ENCODE measurements at regions not wholly inside any gene's neighbourhood (a gene's known extent, or its start where the extent isn't known, plus 50 kb on each side); places are given as distances from the start of the nearest gene placed in this dataset.

DNA sequence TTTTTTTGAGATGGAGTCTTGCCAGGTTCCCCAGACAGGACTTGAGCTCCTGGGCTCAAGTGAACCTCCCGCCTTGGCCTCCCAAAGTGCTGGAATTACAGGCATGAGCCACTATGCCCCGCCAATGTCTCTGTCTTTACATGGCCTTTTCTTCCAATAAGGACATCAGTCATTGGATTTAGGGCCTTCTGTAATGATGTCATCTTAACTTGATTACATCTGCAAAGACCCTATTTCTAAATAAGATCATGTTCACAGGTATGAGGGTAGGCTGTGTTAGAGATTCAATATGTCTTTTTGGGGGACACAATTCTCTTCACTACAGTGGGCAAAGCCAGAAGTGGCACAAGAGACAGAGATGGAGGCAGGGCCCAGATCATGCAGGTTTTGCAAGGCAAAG is 68.1 kb downstream of the PMAIP1 start:
- Histone ChIP-seq H3K4me1 (ENCODE audit: insufficient read depth, low read length) (no peaks in the 10 kb centered on the region), H3K9ac (ENCODE audit: low read depth, low read length) (no peak overlapping the region), H4K20me1 (ENCODE audit: insufficient read depth, low read length) (no peaks in the 10 kb centered on the region), H3K4me3 (ENCODE audit: low read depth in 1 of 2, low read length in 2 of 2) (no peak overlapping the region), H3K36me3 (ENCODE audit: insufficient read depth, low read length) (no peaks in the 10 kb centered on the region), H3K79me2 (ENCODE audit: insufficient read depth, low read length) (no peaks in the 10 kb centered on the region), H3K4me2 (ENCODE audit: insufficient read depth, low read length) (no peak overlapping the region), H3K27ac (ENCODE audit: low read length) (no peak overlapping the region), H3K27me3 (ENCODE audit: insufficient read depth, low read length, poor library complexity) (no peaks in the 10 kb centered on the region), H2AFZ (ENCODE audit: low read depth, low read length) (no peak overlapping the region), H3K9me3 (ENCODE audit: insufficient read depth, low read length, severe bottlenecking) (no peaks in the 10 kb centered on the region)
- ATAC-seq (ENCODE audit: insufficient read depth, low read depth) (no peak), DNase-seq (no peak)
- TF ChIP-seq, protein P1, sequence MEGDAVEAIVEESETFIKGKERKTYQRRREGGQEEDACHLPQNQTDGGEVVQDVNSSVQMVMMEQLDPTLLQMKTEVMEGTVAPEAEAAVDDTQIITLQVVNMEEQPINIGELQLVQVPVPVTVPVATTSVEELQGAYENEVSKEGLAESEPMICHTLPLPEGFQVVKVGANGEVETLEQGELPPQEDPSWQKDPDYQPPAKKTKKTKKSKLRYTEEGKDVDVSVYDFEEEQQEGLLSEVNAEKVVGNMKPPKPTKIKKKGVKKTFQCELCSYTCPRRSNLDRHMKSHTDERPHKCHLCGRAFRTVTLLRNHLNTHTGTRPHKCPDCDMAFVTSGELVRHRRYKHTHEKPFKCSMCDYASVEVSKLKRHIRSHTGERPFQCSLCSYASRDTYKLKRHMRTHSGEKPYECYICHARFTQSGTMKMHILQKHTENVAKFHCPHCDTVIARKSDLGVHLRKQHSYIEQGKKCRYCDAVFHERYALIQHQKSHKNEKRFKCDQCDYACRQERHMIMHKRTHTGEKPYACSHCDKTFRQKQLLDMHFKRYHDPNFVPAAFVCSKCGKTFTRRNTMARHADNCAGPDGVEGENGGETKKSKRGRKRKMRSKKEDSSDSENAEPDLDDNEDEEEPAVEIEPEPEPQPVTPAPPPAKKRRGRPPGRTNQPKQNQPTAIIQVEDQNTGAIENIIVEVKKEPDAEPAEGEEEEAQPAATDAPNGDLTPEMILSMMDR (IDR thresholded peaks at IDR 0.05; ENCODE audit: borderline replicate concordance, extremely low read depth, low read length, poor library complexity, severe bottlenecking) = no peak
- no peak for TF ChIP-seq EZH2 (IDR thresholded peaks at IDR 0.05; ENCODE audit: borderline replicate concordance, low read depth, low read length, severe bottlenecking)

DNA sequence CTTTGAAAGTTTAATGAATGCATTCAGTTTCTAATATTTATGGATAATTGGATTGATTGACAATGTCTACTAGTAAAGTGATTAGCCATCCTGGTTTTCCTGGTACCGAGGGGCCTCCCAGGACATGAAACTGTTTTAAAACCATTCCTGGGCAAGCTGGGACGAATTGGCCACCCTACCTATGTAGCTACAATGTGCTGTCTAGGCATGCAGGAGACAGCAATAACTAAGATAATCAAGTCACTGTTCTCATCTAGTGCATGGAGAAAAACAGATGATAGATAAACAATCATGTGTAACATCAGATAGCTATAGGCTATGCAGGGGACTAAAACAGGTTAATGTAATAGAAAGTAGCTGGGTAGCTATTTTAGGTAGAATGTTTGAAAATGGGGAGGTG is 67.1 kb downstream of the PMAIP1 start:
- Histone ChIP-seq H3K4me1 (ENCODE audit: insufficient read depth, low read length) (no peaks in the 10 kb centered on the region), H3K27me3 (ENCODE audit: insufficient read depth, low read length, poor library complexity) (no peaks in the 10 kb centered on the region), H3K9ac (ENCODE audit: low read depth, low read length) (no peak overlapping the region), H3K9me3 (ENCODE audit: insufficient read depth, low read length, severe bottlenecking) (no peaks in the 10 kb centered on the region), H3K36me3 (ENCODE audit: insufficient read depth, low read length) (no peaks in the 10 kb centered on the region), H3K4me3 (ENCODE audit: low read depth in 1 of 2, low read length in 2 of 2) (no peak overlapping the region), H4K20me1 (ENCODE audit: insufficient read depth, low read length) (no peaks in the 10 kb centered on the region), H3K4me2 (ENCODE audit: insufficient read depth, low read length) (no peak overlapping the region), H2AFZ (ENCODE audit: low read depth, low read length) (no peak overlapping the region), H3K27ac (ENCODE audit: low read length) (no peak overlapping the region), H3K79me2 (ENCODE audit: insufficient read depth, low read length) (no peaks in the 10 kb centered on the region)
- DNase-seq = no peak
- no peak for ATAC-seq (ENCODE audit: insufficient read depth, low read depth)
- TF ChIP-seq, protein P1 (IDR thresholded peaks at IDR 0.05; ENCODE audit: borderline replicate concordance, extremely low read depth, low read length, poor library complexity, severe bottlenecking) = no peak
- TF ChIP-seq EZH2 (IDR thresholded peaks at IDR 0.05; ENCODE audit: borderline replicate concordance, low read depth, low read length, severe bottlenecking) = no peak

DNA sequence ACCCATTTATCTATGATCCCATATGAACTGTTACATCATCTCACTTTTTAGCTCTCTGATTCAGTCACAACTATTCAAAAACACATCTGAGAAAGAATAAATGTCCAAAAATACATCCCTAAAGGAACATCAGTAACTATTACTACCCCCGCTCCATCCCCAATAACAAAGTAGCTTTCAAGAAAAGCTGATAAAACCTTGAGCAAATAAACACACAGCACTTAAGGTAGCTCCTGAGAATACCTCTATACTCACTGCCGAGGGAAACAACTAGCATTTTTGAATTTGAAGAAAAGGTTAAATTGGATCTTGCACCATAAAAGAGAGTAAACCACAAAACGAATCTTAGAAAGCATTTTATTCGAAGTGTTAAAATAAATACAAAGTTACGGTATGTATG is 63.4 kb downstream of the PMAIP1 start:
- no peak for ATAC-seq (ENCODE audit: insufficient read depth, low read depth)
- Histone ChIP-seq H3K9me3 (ENCODE audit: insufficient read depth, low read length, severe bottlenecking) (no peaks in the 10 kb centered on the region), H3K79me2 (ENCODE audit: insufficient read depth, low read length) (no peaks in the 10 kb centered on the region), H2AFZ (ENCODE audit: low read depth, low read length) (no peak overlapping the region), H3K4me3 (ENCODE audit: low read depth in 1 of 2, low read length in 2 of 2) (no peak overlapping the region), H3K27me3 (ENCODE audit: insufficient read depth, low read length, poor library complexity) (no peaks in the 10 kb centered on the region), H3K4me2 (ENCODE audit: insufficient read depth, low read length) (no peak overlapping the region), H3K9ac (ENCODE audit: low read depth, low read length) (no peak overlapping the region), H3K4me1 (ENCODE audit: insufficient read depth, low read length) (peaks cover 22% of the 10 kb centered on the region), H4K20me1 (ENCODE audit: insufficient read depth, low read length) (no peaks in the 10 kb centered on the region), H3K27ac (ENCODE audit: low read length) (no peak overlapping the region), H3K36me3 (ENCODE audit: insufficient read depth, low read length) (no peaks in the 10 kb centered on the region)
- no peak for DNase-seq
- TF ChIP-seq EZH2 (IDR thresholded peaks at IDR 0.05; ENCODE audit: borderline replicate concordance, low read depth, low read length, severe bottlenecking) = no peak
- TF ChIP-seq, protein P1 (IDR thresholded peaks at IDR 0.05; ENCODE audit: borderline replicate concordance, extremely low read depth, low read length, poor library complexity, severe bottlenecking) = no peak

DNA sequence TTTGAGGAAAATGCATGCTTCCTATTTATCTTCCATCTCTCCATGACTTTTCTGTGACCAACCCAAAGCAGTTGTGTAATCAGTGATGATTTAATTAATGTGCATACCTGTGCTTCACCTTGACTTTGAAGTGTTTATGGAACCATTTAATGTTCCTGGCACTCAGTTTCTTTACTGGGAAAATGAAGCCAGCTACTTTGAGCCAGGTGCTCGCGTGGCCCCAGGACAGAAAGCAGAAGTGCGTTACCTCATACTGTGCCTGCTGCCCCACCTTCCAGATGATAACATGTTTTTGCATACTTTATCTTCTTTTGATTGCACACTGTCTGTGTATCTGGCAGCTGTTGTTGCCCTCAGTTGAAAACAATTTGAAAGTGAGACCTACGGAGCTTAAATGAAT is 61.3 kb downstream of the PMAIP1 start:
- no peak overlapping the region for H3K9ac ChIP-seq (ENCODE audit: low read depth, low read length)
- H3K4me1 ChIP-seq (ENCODE audit: insufficient read depth, low read length) = peaks cover 41% of the 10 kb centered on the region
- no peaks in the 10 kb centered on the region for H3K36me3 ChIP-seq (ENCODE audit: insufficient read depth, low read length)
- no peaks in the 10 kb centered on the region for H4K20me1 ChIP-seq (ENCODE audit: insufficient read depth, low read length)
- H3K4me3 ChIP-seq (ENCODE audit: low read depth in 1 of 2, low read length in 2 of 2) = no peak overlapping the region
- H3K27me3 ChIP-seq (ENCODE audit: insufficient read depth, low read length, poor library complexity) = no peaks in the 10 kb centered on the region
- no peak overlapping the region for H3K4me2 ChIP-seq (ENCODE audit: insufficient read depth, low read length)
- ATAC-seq (ENCODE audit: insufficient read depth, low read depth) (no peak), DNase-seq (no peak)
- H3K27ac ChIP-seq (ENCODE audit: low read length) = no peak overlapping the region
- TF ChIP-seq EZH2 (IDR thresholded peaks at IDR 0.05; ENCODE audit: borderline replicate concordance, low read depth, low read length, severe bottlenecking) = no peak
- TF ChIP-seq, protein P1 (IDR thresholded peaks at IDR 0.05; ENCODE audit: borderline replicate concordance, extremely low read depth, low read length, poor library complexity, severe bottlenecking) = no peak
- no peak overlapping the region for H2AFZ ChIP-seq (ENCODE audit: low read depth, low read length)
- no peaks in the 10 kb centered on the region for H3K79me2 ChIP-seq (ENCODE audit: insufficient read depth, low read length)
- no peaks in the 10 kb centered on the region for H3K9me3 ChIP-seq (ENCODE audit: insufficient read depth, low read length, severe bottlenecking)

All from DND-41 (cell line).